ENCODE measurements at regions not wholly inside any gene's neighbourhood (a gene's known extent, or its start where the extent isn't known, plus 50 kb on each side); places are given as distances from the start of the nearest gene placed in this dataset.

- Histone ChIP-seq H3K4me1 (ENCODE audit: insufficient read depth, low read length) (no peaks in the 10 kb centered on the region), H3K27ac (ENCODE audit: low read depth in 1 of 2, low read length in 2 of 2) (no peak overlapping the region), H3K4me3 (ENCODE audit: low read length) (no peak overlapping the region), H3K27me3 (ENCODE audit: control insufficient read depth in 1 of 2, insufficient read depth in 2 of 2, low read length in 2 of 2) (no peaks in the 10 kb centered on the region), H3K36me3 (ENCODE audit: insufficient read depth, low read length) (no peaks in the 10 kb centered on the region), H3K9me3 (ENCODE audit: control insufficient read depth in 1 of 2, insufficient read depth in 1 of 2, low read length in 2 of 2) (peaks cover 0 to 6% of the 10 kb centered on the region in 2 experiments)
- no peak for TF ChIP-seq CTCF (IDR thresholded peaks at IDR 0.05)
- ChIA-PET CTCF (no interaction called here), POLR2A (interaction anchor here (0.7 kb wide), 1 partner anchor 11 kb away, joined by 3 read pairs; no protein-coding TSS in a partner anchor)
- H3K4me1 Mint-ChIP-seq (ENCODE audit: low read depth) = no peaks in the 10 kb centered on the region
- no peak overlapping the region for H3K27ac Mint-ChIP-seq
- H3K4me3 Mint-ChIP-seq = no peak overlapping the region
- intact Hi-C loops (cut with DNase I, micrococcal nuclease) = no loop called here
- no peaks in the 10 kb centered on the region for H3K27me3 Mint-ChIP-seq
- H3K9me3 Mint-ChIP-seq = peaks cover 2% of the 10 kb centered on the region
- no peak for DNase-seq
- H3K36me3 Mint-ChIP-seq (ENCODE audit: low read depth) = no peaks in the 10 kb centered on the region
- no peak for ATAC-seq (ENCODE audit: poor library complexity)
Measured at GRCh38 chr4:22911285-22911684, 218.5 kb downstream of the GBA3 start.

- no peak for DNase-seq
- H3K9me3 ChIP-seq (ENCODE audit: control insufficient read depth in 1 of 2, insufficient read depth in 1 of 2, low read length in 2 of 2) = peaks cover 0 to 6% of the 10 kb centered on the region in 2 experiments
- Mint-ChIP-seq H3K4me3 (no peak overlapping the region), H3K36me3 (ENCODE audit: low read depth) (no peaks in the 10 kb centered on the region), H3K27ac (no peak overlapping the region), H3K9me3 (peaks cover 2% of the 10 kb centered on the region), H3K27me3 (no peaks in the 10 kb centered on the region), H3K4me1 (ENCODE audit: low read depth) (no peaks in the 10 kb centered on the region)
- no peaks in the 10 kb centered on the region for H3K36me3 ChIP-seq (ENCODE audit: insufficient read depth, low read length)
- no peaks in the 10 kb centered on the region for H3K4me1 ChIP-seq (ENCODE audit: insufficient read depth, low read length)
- no peak overlapping the region for H3K27ac ChIP-seq (ENCODE audit: low read depth in 1 of 2, low read length in 2 of 2)
- intact Hi-C loops (cut with DNase I, micrococcal nuclease) = no loop called here
- CTCF ChIA-PET = no interaction called here
- no peak for ATAC-seq (ENCODE audit: poor library complexity)
- TF ChIP-seq CTCF (IDR thresholded peaks at IDR 0.05) = no peak
- H3K4me3 ChIP-seq (ENCODE audit: low read length) = no peak overlapping the region
- no peaks in the 10 kb centered on the region for H3K27me3 ChIP-seq (ENCODE audit: control insufficient read depth in 1 of 2, insufficient read depth in 2 of 2, low read length in 2 of 2)
- POLR2A ChIA-PET = no interaction called here
Measured at GRCh38 chr4:22910200-22910599, 217.5 kb downstream of the GBA3 start.

GRCh38 chr4:22906045-22906444 lies 213.3 kb downstream of the GBA3 start:
- DNase-seq (no peak), ATAC-seq (ENCODE audit: poor library complexity) (no peak)
- ChIA-PET POLR2A (no interaction called here), CTCF (no interaction called here)
- Histone ChIP-seq H3K9me3 (ENCODE audit: control insufficient read depth in 1 of 2, insufficient read depth in 1 of 2, low read length in 2 of 2) (peaks cover 0 to 6% of the 10 kb centered on the region in 2 experiments), H3K27me3 (ENCODE audit: control insufficient read depth in 1 of 2, insufficient read depth in 2 of 2, low read length in 2 of 2) (no peaks in the 10 kb centered on the region), H3K27ac (ENCODE audit: low read depth in 1 of 2, low read length in 2 of 2) (no peak overlapping the region), H3K36me3 (ENCODE audit: insufficient read depth, low read length) (no peaks in the 10 kb centered on the region), H3K4me1 (ENCODE audit: insufficient read depth, low read length) (no peaks in the 10 kb centered on the region), H3K4me3 (ENCODE audit: low read length) (no peak overlapping the region)
- H3K4me1 Mint-ChIP-seq (ENCODE audit: low read depth) = no peaks in the 10 kb centered on the region
- no peaks in the 10 kb centered on the region for H3K36me3 Mint-ChIP-seq (ENCODE audit: low read depth)
- no peaks in the 10 kb centered on the region for H3K27me3 Mint-ChIP-seq
- TF ChIP-seq CTCF (IDR thresholded peaks at IDR 0.05) = no peak
- H3K27ac Mint-ChIP-seq = no peak overlapping the region
- peaks cover 2% of the 10 kb centered on the region for H3K9me3 Mint-ChIP-seq
- H3K4me3 Mint-ChIP-seq = no peak overlapping the region
- intact Hi-C loops (cut with DNase I, micrococcal nuclease) = no loop called here

Data from CD4-positive, alpha-beta T cell (primary cell).